NB4 (cell line): ENCODE measurements at regions not wholly inside any gene's neighbourhood (a gene's known extent, or its start where the extent isn't known, plus 50 kb on each side); places are given as distances from the start of the nearest gene placed in this dataset.

ENCODE experiments used
- MYC ChIP-seq: IDR thresholded peaks from 2 replicates; pipeline ENCODE4 v1.6.1; 2011; ENCODE audit warnings: low read depth, low read length
- TF ChIP-seq, protein P1 (sequence below): IDR thresholded peaks from one replicate; pipeline ENCODE4 v1.5.1; 2012; ENCODE audit warnings: low read depth, low read length

DNA sequence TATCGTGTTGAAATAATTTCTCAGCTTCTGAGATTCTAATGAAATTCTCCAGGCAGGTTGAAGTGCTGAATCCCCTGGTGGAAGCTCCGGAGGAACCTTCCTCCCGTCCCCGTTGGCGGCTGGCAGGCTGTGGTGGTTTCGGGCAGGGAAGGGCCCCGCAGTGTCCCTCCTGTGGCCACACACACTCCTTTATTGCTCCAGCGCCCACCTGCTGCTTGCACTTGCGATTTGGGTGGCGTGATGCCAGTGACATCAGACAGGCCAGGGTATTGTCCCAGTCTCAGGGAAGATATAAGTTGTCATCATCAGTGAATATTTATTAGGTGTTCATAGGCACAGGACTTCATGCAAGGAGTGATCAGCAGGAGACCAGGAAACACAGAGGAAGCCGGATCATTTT lies 530.4 kb downstream of the QKI start:
- TF ChIP-seq, protein P1, sequence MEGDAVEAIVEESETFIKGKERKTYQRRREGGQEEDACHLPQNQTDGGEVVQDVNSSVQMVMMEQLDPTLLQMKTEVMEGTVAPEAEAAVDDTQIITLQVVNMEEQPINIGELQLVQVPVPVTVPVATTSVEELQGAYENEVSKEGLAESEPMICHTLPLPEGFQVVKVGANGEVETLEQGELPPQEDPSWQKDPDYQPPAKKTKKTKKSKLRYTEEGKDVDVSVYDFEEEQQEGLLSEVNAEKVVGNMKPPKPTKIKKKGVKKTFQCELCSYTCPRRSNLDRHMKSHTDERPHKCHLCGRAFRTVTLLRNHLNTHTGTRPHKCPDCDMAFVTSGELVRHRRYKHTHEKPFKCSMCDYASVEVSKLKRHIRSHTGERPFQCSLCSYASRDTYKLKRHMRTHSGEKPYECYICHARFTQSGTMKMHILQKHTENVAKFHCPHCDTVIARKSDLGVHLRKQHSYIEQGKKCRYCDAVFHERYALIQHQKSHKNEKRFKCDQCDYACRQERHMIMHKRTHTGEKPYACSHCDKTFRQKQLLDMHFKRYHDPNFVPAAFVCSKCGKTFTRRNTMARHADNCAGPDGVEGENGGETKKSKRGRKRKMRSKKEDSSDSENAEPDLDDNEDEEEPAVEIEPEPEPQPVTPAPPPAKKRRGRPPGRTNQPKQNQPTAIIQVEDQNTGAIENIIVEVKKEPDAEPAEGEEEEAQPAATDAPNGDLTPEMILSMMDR: no peak
- no peak for TF ChIP-seq MYC
